ENCODE measurements at regions not wholly inside any gene's neighbourhood (a gene's known extent, or its start where the extent isn't known, plus 50 kb on each side); places are given as distances from the start of the nearest gene placed in this dataset.

DNA sequence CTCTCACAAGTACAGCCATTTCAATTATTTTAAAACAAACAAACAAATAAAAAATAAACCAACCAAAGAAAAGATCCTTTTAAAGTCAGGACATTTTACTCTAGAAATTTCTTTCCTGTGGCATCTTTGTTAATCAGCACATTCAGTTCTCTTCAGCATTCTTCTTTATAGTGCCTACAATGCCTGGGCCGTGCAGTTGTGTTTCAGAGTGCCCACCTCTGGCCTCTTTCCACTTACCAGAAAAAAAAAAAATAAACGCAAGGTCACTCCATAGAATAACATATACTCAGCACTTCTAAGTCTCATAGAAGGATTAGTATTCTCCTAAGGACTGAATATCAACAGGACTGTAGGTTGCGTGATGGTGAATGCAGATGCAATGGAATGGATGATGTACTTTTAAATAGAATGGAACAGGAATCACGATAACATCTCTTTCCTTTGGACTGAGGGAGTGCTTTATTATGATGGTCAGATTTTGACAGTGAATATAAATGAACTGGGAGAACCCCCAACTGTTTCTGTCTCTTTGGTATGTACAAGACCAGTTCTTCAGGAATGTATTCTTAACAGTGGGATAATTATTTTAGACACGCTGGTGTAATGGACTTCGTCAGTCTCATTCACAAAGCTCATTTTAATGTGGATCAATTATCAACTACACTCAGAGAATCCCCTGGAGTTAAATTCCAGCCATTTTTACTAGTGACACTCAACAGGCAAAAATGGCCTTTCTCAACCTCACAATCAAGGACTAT, 125.0 kb upstream of the NBEA start:
- H3K4me3 ChIP-seq (ENCODE audit: insufficient read depth, low read depth, low read length), result no peak overlapping the region
- H2AFZ ChIP-seq (replicated peaks; ENCODE audit: low read length, poor library complexity), result no peak overlapping the region
- intact Hi-C loops (cut with micrococcal nuclease), result no loop called here
- H3K9me3 ChIP-seq (ENCODE audit: control insufficient read depth, insufficient read depth, low read length), result no peaks in the 10 kb centered on the region; the same call in 1 of the 2 replicates
- no peak overlapping the region for H2AK9ac ChIP-seq (replicated peaks; ENCODE audit: low read depth, low read length, poor library complexity)
- no peak overlapping the region for H4K5ac ChIP-seq (ENCODE audit: low read depth, low read length)
- no peak overlapping the region for H4K8ac ChIP-seq (ENCODE audit: low read depth in 2 of 2, low read length in 2 of 2)
- no peak overlapping the region for H2BK5ac ChIP-seq (ENCODE audit: low read depth, low read length, poor library complexity, severe bottlenecking)
- no peaks in the 10 kb centered on the region for H3K4me1 ChIP-seq (ENCODE audit: control insufficient read depth, insufficient read depth, low read length)
- no peaks in the 10 kb centered on the region for H3K9me1 ChIP-seq (ENCODE audit: insufficient read depth, low read length)
- H4K91ac ChIP-seq (ENCODE audit: insufficient read depth, low read depth, low read length), result no peak overlapping the region
- H3K4me2 ChIP-seq (ENCODE audit: low read depth, low read length), result no peak overlapping the region
- no peaks in the 10 kb centered on the region for H4K20me1 ChIP-seq (ENCODE audit: insufficient read depth, low read length)
- H3K18ac ChIP-seq (ENCODE audit: low read depth, low read length), result no peak overlapping the region
- H2BK20ac ChIP-seq (ENCODE audit: low read depth, low read length), result no peak overlapping the region
- DNase-seq, result no peak
- no peak overlapping the region for H3K4ac ChIP-seq (ENCODE audit: low read depth, low read length)
- H3K79me1 ChIP-seq (ENCODE audit: low read depth in 1 of 2, low read length in 2 of 2), result no peaks in the 10 kb centered on the region
- no peak for ATAC-seq (ENCODE audit: low read depth)
- H3K14ac ChIP-seq (replicated peaks; ENCODE audit: low read depth, low read length), result no peak overlapping the region
- ChIA-PET CTCF (no interaction called here), POLR2A (ENCODE audit: unreplicated experiment) (no interaction called here)
- H3K9ac ChIP-seq (ENCODE audit: low read depth, low read length), result no peak overlapping the region
- H2AK5ac ChIP-seq (ENCODE audit: low read depth, low read length), result no peak overlapping the region
- no peaks in the 10 kb centered on the region for H3K27me3 ChIP-seq (ENCODE audit: control insufficient read depth, insufficient read depth, low read length)
- no CpG with 5 or more reads among the region's 6 CpGs for WGBS, 2 experiments (ENCODE audit: extremely low coverage in 2 of 2, insufficient read length in 1 of 2)
- in situ Hi-C loops (cut with MboI; ENCODE audit: low sequenced_read_pairs), result no loop called here
- no peak overlapping the region for H2BK120ac ChIP-seq (ENCODE audit: low read depth, low read length)
- BruUV-seq (replicated peaks), result no TSS peak
- H3K23ac ChIP-seq (ENCODE audit: low read depth, low read length), result no peak overlapping the region
- no peaks in the 10 kb centered on the region for H3K36me3 ChIP-seq (ENCODE audit: control insufficient read depth, insufficient read depth, low read length)
- dilution Hi-C loops (cut with HindIII; ENCODE audit: low sequenced_read_pairs, unreplicated experiment), result no loop called here
- no peak overlapping the region for H3K56ac ChIP-seq (ENCODE audit: extremely low read depth, insufficient read depth, low read length)
- no peak overlapping the region for H2BK15ac ChIP-seq (ENCODE audit: low read depth, low read length)
- H3K27ac ChIP-seq (ENCODE audit: insufficient read depth, low read length), result no peak overlapping the region
- TF ChIP-seq, protein P1, sequence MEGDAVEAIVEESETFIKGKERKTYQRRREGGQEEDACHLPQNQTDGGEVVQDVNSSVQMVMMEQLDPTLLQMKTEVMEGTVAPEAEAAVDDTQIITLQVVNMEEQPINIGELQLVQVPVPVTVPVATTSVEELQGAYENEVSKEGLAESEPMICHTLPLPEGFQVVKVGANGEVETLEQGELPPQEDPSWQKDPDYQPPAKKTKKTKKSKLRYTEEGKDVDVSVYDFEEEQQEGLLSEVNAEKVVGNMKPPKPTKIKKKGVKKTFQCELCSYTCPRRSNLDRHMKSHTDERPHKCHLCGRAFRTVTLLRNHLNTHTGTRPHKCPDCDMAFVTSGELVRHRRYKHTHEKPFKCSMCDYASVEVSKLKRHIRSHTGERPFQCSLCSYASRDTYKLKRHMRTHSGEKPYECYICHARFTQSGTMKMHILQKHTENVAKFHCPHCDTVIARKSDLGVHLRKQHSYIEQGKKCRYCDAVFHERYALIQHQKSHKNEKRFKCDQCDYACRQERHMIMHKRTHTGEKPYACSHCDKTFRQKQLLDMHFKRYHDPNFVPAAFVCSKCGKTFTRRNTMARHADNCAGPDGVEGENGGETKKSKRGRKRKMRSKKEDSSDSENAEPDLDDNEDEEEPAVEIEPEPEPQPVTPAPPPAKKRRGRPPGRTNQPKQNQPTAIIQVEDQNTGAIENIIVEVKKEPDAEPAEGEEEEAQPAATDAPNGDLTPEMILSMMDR (conservative IDR thresholded peaks at IDR 0.05; ENCODE audit: low read depth, low read length), result no peak
- no peak for TF ChIP-seq MXI1 (IDR thresholded peaks at IDR 0.05; ENCODE audit: borderline replicate concordance, low read depth, low read length)
- TF ChIP-seq, protein P2, sequence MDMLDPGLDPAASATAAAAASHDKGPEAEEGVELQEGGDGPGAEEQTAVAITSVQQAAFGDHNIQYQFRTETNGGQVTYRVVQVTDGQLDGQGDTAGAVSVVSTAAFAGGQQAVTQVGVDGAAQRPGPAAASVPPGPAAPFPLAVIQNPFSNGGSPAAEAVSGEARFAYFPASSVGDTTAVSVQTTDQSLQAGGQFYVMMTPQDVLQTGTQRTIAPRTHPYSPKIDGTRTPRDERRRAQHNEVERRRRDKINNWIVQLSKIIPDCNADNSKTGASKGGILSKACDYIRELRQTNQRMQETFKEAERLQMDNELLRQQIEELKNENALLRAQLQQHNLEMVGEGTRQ (IDR thresholded peaks at IDR 0.05; ENCODE audit: low read depth, low read length), result no peak
- no peak for TF ChIP-seq SMC3 (IDR thresholded peaks at IDR 0.05; ENCODE audit: low read depth, low read length)
- TF ChIP-seq MAZ (IDR thresholded peaks at IDR 0.05; ENCODE audit: borderline replicate concordance, low read depth, low read length), result no peak
- no peak for TF ChIP-seq NFE2L2 (IDR thresholded peaks at IDR 0.05; ENCODE audit: low read depth, low read length)
- no peak for TF ChIP-seq CHD1 (IDR thresholded peaks at IDR 0.05; ENCODE audit: low read depth, low read length)
- no peak for TF ChIP-seq RAD21 (IDR thresholded peaks at IDR 0.05; ENCODE audit: low read length)
- TF ChIP-seq RCOR1 (IDR thresholded peaks at IDR 0.05; ENCODE audit: insufficient replicate concordance, low read length), result no peak
- TF ChIP-seq MAFK (IDR thresholded peaks at IDR 0.05; ENCODE audit: low read depth, low read length), result no peak
- no peak for TF ChIP-seq FOS (IDR thresholded peaks at IDR 0.05; ENCODE audit: low read depth, low read length)

Data from IMR-90 (cell line).